IPS-20b (cell line): ENCODE measurements at regions not wholly inside any gene's neighbourhood (a gene's known extent, or its start where the extent isn't known, plus 50 kb on each side); places are given as distances from the start of the nearest gene placed in this dataset.
"Not testable (repeated sequence)": the region's sequence is repeated elsewhere in the genome, so short reads cannot be mapped to it uniquely, and the experiment has no call there.

Experiments
- H3K27ac ChIP-seq: one replicate; pipeline ENCODE4 v1.5.1; 2013; ENCODE audit warnings: low read length
- H3K27me3 ChIP-seq: 2 replicates; pipeline ENCODE4 v1.6.1; 2013; ENCODE audit warnings: mild to moderate bottlenecking, low read length, inconsistent platforms; ENCODE audit not compliant: insufficient read depth
- H3K36me3 ChIP-seq: 2 replicates; pipeline ENCODE4 v1.6.1; 2013; ENCODE audit warnings: low read depth, mild to moderate bottlenecking, inconsistent platforms, low read length, moderate library complexity; ENCODE audit not compliant: insufficient read depth
- H3K4me1 ChIP-seq: 2 replicates; pipeline ENCODE4 v1.6.1; 2013; ENCODE audit warnings: mild to moderate bottlenecking, control low read depth, inconsistent platforms, low read length, moderate library complexity; ENCODE audit not compliant: insufficient read depth
- H3K4me3 ChIP-seq: 2 replicates; pipeline ENCODE4 v1.5.1; 2013; ENCODE audit warnings: mild to moderate bottlenecking, low read length, inconsistent platforms
- H3K9ac ChIP-seq: 2 replicates; pipeline ENCODE4 v1.6.1; 2013; ENCODE audit warnings: low read depth, mild to moderate bottlenecking, inconsistent platforms, low read length, moderate library complexity
- H3K9me3 ChIP-seq: 2 replicates; pipeline ENCODE4 v1.6.1; 2013; ENCODE audit warnings: mild to moderate bottlenecking, low read depth, low read length, inconsistent platforms; ENCODE audit not compliant: insufficient read depth

DNA sequence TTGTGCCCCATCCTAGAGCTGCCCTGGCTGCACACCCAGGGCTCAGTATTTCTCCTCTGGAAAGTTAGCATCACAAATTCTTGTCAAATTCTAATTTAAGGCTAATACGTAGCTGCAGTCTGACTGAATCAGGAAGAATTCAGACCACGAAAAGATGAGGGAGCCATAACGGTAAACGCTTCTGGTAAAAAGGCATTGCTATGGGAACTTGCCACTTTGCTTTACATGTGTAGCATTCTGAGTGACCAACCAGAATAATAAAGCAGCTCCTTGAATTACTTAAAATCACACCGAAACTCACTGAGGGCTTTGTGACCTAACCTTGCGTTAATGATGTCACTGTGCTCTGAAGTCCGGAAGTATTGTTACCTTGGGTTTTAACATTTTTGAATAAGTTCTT, 286.6 kb upstream of the TMTC4 start:
- Histone ChIP-seq H3K27ac (no peak overlapping the region), H3K9me3 (no peaks in the 10 kb centered on the region), H3K9ac (no peak overlapping the region), H3K4me1 (no peaks in the 10 kb centered on the region), H3K27me3 (no peaks in the 10 kb centered on the region), H3K36me3 (no peaks in the 10 kb centered on the region), H3K4me3 (no peak overlapping the region)

DNA sequence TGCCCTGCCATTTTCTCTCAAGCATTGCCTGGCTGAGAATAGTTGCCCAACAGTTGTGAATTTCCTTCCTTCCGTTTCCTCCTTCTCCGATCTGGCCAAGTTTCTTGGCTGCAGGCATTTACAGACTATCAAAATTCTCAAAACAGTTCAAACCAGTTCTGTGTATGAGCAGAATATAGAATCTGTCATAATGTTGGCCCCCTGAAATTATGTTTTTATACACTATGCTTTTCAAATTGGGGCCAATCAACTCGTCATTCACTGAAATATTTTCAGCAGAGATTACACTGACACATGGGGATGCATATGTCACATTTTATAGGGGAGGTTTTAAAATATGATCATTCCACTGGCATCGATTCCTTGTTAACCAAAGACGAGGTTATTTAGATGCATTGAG, 284.2 kb upstream of the TMTC4 start:
- H3K9me3 ChIP-seq: no peaks in the 10 kb centered on the region
- no peak overlapping the region for H3K9ac ChIP-seq
- H3K36me3 ChIP-seq: no peaks in the 10 kb centered on the region
- H3K4me3 ChIP-seq: no peak overlapping the region
- no peaks in the 10 kb centered on the region for H3K27me3 ChIP-seq
- no peak overlapping the region for H3K27ac ChIP-seq
- H3K4me1 ChIP-seq: no peaks in the 10 kb centered on the region

- H3K27ac ChIP-seq: no peak overlapping the region
- H3K36me3 ChIP-seq: no peaks in the 10 kb centered on the region
- H3K27me3 ChIP-seq: no peaks in the 10 kb centered on the region
- H3K4me3 ChIP-seq: no peak overlapping the region
- H3K9ac ChIP-seq: no peak overlapping the region
- H3K9me3 ChIP-seq: no peaks in the 10 kb centered on the region
- no peaks in the 10 kb centered on the region for H3K4me1 ChIP-seq
These were observed 283.1 kb upstream of the TMTC4 start for GRCh38 chr13:100957741-100958140.

GRCh38 chr13:100954430-100955305, 280.1 kb upstream of the TMTC4 start:
- no peaks in the 10 kb centered on the region for H3K27me3 ChIP-seq
- H3K9me3 ChIP-seq: no peaks in the 10 kb centered on the region
- H3K9ac ChIP-seq: no peak overlapping the region
- H3K36me3 ChIP-seq: no peaks in the 10 kb centered on the region
- H3K27ac ChIP-seq: no peak overlapping the region
- H3K4me1 ChIP-seq: no peaks in the 10 kb centered on the region
- H3K4me3 ChIP-seq: no peak overlapping the region

DNA sequence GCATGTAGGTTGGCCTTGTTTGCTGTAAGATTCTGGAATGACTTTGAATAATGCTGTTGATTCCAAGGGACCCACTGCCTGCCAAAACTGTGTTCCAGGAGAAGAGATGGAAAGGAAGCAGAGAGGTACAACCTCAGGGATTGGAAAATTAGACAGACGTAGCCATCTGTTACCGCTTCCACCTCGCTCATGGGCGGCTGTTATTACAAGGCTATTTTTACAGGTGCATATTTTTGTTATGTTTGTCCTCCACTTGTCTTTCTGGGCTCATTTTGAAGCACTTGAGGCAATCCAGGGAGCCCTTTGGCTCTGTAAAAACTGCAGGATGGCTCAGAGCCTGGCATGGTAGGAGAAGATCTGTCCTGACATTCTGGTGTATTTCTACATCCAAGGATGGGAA, 276.4 kb upstream of the TMTC4 start:
- Histone ChIP-seq H3K9me3 (no peaks in the 10 kb centered on the region), H3K4me3 (no peak overlapping the region), H3K9ac (no peak overlapping the region), H3K4me1 (no peaks in the 10 kb centered on the region), H3K27ac (no peak overlapping the region), H3K27me3 (no peaks in the 10 kb centered on the region), H3K36me3 (no peaks in the 10 kb centered on the region)

- not testable (repeated sequence) for H3K27ac ChIP-seq, H3K9me3 ChIP-seq, H3K4me3 ChIP-seq, H3K36me3 ChIP-seq, H3K27me3 ChIP-seq, H3K9ac ChIP-seq, H3K4me1 ChIP-seq
These were observed 274.3 kb upstream of the TMTC4 start for GRCh38 chr13:100948937-100949336.

- Histone ChIP-seq H3K9ac (no peak overlapping the region), H3K4me1 (no peaks in the 10 kb centered on the region; the same call in 1 of the 2 replicates), H3K27me3 (no peaks in the 10 kb centered on the region), H3K27ac (no peak overlapping the region), H3K9me3 (no peaks in the 10 kb centered on the region), H3K4me3 (no peak overlapping the region), H3K36me3 (no peaks in the 10 kb centered on the region)
These were observed 272.0 kb upstream of the TMTC4 start for GRCh38 chr13:100946588-100946987.

DNA sequence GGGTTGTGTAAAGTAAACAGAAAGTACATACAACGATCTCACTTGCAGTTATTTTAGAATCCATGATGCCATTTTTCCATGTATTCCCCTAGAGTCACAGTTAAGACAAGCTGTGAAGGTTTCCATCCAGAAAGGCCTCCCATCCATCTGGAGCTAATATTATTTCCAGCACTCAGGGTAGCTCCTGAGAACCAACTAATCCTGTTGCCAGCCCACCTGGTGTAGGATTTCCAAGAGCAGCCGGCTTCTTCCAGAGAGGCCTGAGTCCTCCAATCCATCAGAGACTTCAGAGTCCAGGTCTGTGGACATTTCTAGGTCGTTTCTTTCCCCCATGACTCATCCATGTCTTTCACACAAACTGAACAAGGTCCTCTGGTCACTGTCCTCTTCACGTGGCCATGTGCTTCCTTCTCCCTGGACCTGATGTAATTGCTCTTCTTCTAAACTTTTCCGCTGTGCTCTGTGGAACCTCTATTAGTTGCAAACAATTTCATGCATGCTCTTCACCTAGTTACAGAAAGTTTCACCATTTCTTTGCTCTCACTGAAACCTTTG, 270.3 kb upstream of the TMTC4 start:
- Histone ChIP-seq H3K4me3 (no peak overlapping the region), H3K27ac (no peak overlapping the region), H3K4me1 (no peaks in the 10 kb centered on the region; the same call in 1 of the 2 replicates), H3K27me3 (no peaks in the 10 kb centered on the region), H3K9me3 (no peaks in the 10 kb centered on the region), H3K36me3 (no peaks in the 10 kb centered on the region), H3K9ac (no peak overlapping the region)

DNA sequence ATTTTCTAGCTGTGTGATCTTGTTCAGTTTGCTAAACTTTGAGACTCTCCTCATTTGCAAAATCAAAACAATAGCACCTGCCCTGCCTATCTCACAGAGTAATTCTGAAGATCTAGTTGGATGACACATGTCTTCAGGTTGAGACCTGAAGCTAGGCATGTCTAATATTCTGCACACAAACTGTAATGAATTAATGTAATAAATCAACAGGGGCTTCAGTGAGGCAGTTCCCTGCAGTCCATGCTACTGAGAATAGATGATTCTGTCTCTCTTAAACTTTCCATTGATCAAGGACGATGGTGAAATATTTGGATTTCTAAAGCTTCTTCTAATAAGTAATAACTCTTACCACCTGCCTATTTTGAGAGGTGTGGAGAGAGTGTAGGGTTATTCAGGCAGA, 268.1 kb upstream of the TMTC4 start:
- H3K27ac ChIP-seq: no peak overlapping the region
- H3K4me3 ChIP-seq: no peak overlapping the region
- no peaks in the 10 kb centered on the region for H3K27me3 ChIP-seq
- no peaks in the 10 kb centered on the region; the same call in 1 of the 2 replicates for H3K4me1 ChIP-seq
- H3K9ac ChIP-seq: no peak overlapping the region
- no peaks in the 10 kb centered on the region for H3K36me3 ChIP-seq
- no peaks in the 10 kb centered on the region for H3K9me3 ChIP-seq

- H3K36me3 ChIP-seq: no peaks in the 10 kb centered on the region
- no peaks in the 10 kb centered on the region for H3K9me3 ChIP-seq
- H3K27me3 ChIP-seq: no peaks in the 10 kb centered on the region
- no peak overlapping the region for H3K27ac ChIP-seq
- H3K4me3 ChIP-seq: no peak overlapping the region
- no peak overlapping the region for H3K9ac ChIP-seq
- no peaks in the 10 kb centered on the region; the same call in 1 of the 2 replicates for H3K4me1 ChIP-seq
These were observed 267.1 kb upstream of the TMTC4 start for GRCh38 chr13:100941377-100942368.

- H3K9me3 ChIP-seq: no peaks in the 10 kb centered on the region
- no peak overlapping the region for H3K4me3 ChIP-seq
- no peak overlapping the region for H3K27ac ChIP-seq
- H3K27me3 ChIP-seq: no peaks in the 10 kb centered on the region
- no peaks in the 10 kb centered on the region; the same call in 1 of the 2 replicates for H3K4me1 ChIP-seq
- H3K36me3 ChIP-seq: no peaks in the 10 kb centered on the region
- no peak overlapping the region for H3K9ac ChIP-seq
These were observed 266.1 kb upstream of the TMTC4 start for GRCh38 chr13:100940658-100941057.
